ENCODE measurements at regions not wholly inside any gene's neighbourhood (a gene's known extent, or its start where the extent isn't known, plus 50 kb on each side); places are given as distances from the start of the nearest gene placed in this dataset.

DNA sequence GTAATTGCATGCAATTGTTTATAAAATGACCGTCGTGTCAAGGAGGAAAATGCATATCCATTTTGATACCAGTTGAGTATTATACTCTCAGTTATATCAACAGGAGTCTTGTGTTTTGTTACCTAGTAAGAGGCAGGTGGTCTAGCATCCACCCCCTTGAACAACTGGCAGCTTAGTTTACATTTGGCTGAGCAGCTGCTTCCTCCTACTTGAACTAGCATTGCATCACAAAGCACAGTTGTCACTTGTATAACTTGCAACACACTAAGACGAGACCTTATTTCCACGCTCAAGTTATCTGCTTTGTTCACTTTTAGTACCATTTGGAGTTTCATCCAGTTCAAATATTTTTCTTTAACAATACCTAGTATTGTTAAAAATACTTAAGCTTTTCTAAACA is 75.4 kb upstream of the UBE2E3 start:
- TF ChIP-seq, protein P1, sequence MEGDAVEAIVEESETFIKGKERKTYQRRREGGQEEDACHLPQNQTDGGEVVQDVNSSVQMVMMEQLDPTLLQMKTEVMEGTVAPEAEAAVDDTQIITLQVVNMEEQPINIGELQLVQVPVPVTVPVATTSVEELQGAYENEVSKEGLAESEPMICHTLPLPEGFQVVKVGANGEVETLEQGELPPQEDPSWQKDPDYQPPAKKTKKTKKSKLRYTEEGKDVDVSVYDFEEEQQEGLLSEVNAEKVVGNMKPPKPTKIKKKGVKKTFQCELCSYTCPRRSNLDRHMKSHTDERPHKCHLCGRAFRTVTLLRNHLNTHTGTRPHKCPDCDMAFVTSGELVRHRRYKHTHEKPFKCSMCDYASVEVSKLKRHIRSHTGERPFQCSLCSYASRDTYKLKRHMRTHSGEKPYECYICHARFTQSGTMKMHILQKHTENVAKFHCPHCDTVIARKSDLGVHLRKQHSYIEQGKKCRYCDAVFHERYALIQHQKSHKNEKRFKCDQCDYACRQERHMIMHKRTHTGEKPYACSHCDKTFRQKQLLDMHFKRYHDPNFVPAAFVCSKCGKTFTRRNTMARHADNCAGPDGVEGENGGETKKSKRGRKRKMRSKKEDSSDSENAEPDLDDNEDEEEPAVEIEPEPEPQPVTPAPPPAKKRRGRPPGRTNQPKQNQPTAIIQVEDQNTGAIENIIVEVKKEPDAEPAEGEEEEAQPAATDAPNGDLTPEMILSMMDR (IDR thresholded peaks at IDR 0.05; ENCODE audit: poor library complexity, severe bottlenecking) = no peak
- TF ChIP-seq POLR2AphosphoS5 (IDR thresholded peaks at IDR 0.05) (no peak), EZH2 (IDR thresholded peaks at IDR 0.05; ENCODE audit: borderline replicate concordance, insufficient read depth, low read length, poor library complexity, severe bottlenecking) (no peak), EP300 (conservative IDR thresholded peaks at IDR 0.05; ENCODE audit: poor library complexity, severe bottlenecking) (no peak)

All from neural cell (in vitro differentiated cells).